GM23338 (cell line): ENCODE measurements at regions not wholly inside any gene's neighbourhood (a gene's known extent, or its start where the extent isn't known, plus 50 kb on each side); places are given as distances from the start of the nearest gene placed in this dataset.

ENCODE experiments used
- ATAC-seq: fragments of 200-7000 bp; cut with Tn5 transposase; 3 replicates; pipeline ENCODE4 v1.9.1; 2020
- DNase-seq: peaks from one replicate; pipeline ENCODE4 v3.0.0-alpha.2; 2015; ENCODE audit warnings: low spot score
- H2AFZ ChIP-seq: fragments of 200-600 bp; sonication (generic); 2 replicates; pipeline ENCODE4 v1.8.0; 2016; ENCODE audit warnings: antibody characterized with exemption, mild to moderate bottlenecking, moderate library complexity
- H3F3A ChIP-seq: fragments of 200-600 bp; sonication (generic); replicated peaks from 2 replicates; pipeline ENCODE4 v1.8.0; 2017; ENCODE audit warnings: antibody characterized with exemption, mixed run types, low read depth
- H3K27ac ChIP-seq: fragments of 200-600 bp; sonication (generic); 2 replicates; pipeline ENCODE4 v1.6.1; 2016; ENCODE audit warnings: low read depth
- H3K27me3 ChIP-seq: fragments of 200-600 bp; sonication (generic); 2 replicates; pipeline ENCODE4 v1.8.0; 2016; ENCODE audit warnings: mild to moderate bottlenecking, mixed run types, moderate library complexity; ENCODE audit not compliant: insufficient read depth
- H3K36me3 ChIP-seq: fragments of 200-600 bp; sonication (generic); 2 replicates; pipeline ENCODE4 v1.8.0; 2016; ENCODE audit warnings: mild to moderate bottlenecking; ENCODE audit not compliant: insufficient read depth
- H3K4me1 ChIP-seq: fragments of 200-600 bp; sonication (generic); 2 replicates; pipeline ENCODE4 v1.8.0; 2016; ENCODE audit warnings: mild to moderate bottlenecking, moderate library complexity; ENCODE audit not compliant: insufficient read depth
- H3K4me2 ChIP-seq: fragments of 200-600 bp; sonication (generic); 2 replicates; pipeline ENCODE4 v1.7.1; 2017; ENCODE audit warnings: mixed run types
- H3K4me3 ChIP-seq: fragments of 200-600 bp; sonication (generic); 2 replicates; pipeline ENCODE4 v1.6.1; 2016; ENCODE audit warnings: mixed run types
- H3K79me2 ChIP-seq: fragments of 200-600 bp; sonication (generic); replicated peaks from 2 replicates; pipeline ENCODE4 v1.8.0; 2017; ENCODE audit warnings: mild to moderate bottlenecking; ENCODE audit not compliant: insufficient read depth
- H3K9me2 ChIP-seq: fragments of 200-600 bp; sonication (generic); 2 replicates; pipeline ENCODE4 v1.8.0; 2017; ENCODE audit not compliant: insufficient read depth
- H4K20me1 ChIP-seq: fragments of 200-600 bp; sonication (generic); replicated peaks from 2 replicates; pipeline ENCODE4 v1.8.0; 2017; ENCODE audit warnings: mild to moderate bottlenecking; ENCODE audit not compliant: insufficient read depth
- H3K27ac Mint-ChIP-seq: 2 replicates; pipeline ENCODE4 v1.8.0; 2020; ENCODE audit warnings: inconsistent platforms, mild to moderate bottlenecking, moderate library complexity, mixed read lengths
- H3K27me3 Mint-ChIP-seq: 3 replicates; pipeline ENCODE4 v1.8.0; 2022; ENCODE audit warnings: low read depth, mild to moderate bottlenecking, moderate library complexity, mixed read lengths, inconsistent platforms; ENCODE audit not compliant: insufficient read depth, poor library complexity
- H3K36me3 Mint-ChIP-seq: 3 replicates; pipeline ENCODE4 v1.8.0; 2021; ENCODE audit warnings: low read depth, mild to moderate bottlenecking, inconsistent platforms, moderate library complexity, mixed read lengths
- H3K4me1 Mint-ChIP-seq: 3 replicates; pipeline ENCODE4 v1.8.0; 2020; ENCODE audit warnings: mild to moderate bottlenecking, inconsistent platforms, mixed read lengths
- H3K4me3 Mint-ChIP-seq: 3 replicates; pipeline ENCODE4 v1.8.0; 2021; ENCODE audit warnings: moderate library complexity, mild to moderate bottlenecking, inconsistent platforms, mixed read lengths
- H3K9me3 Mint-ChIP-seq: 3 replicates; pipeline ENCODE4 v1.8.0; 2020; ENCODE audit warnings: moderate library complexity, mild to moderate bottlenecking, inconsistent platforms, mixed read lengths
- JUNB ChIP-seq: IDR thresholded peaks from one replicate; pipeline ENCODE4 v1.6.1; 2016; ENCODE audit warnings: antibody characterized with exemption; ENCODE audit not compliant: unreplicated experiment
- REST ChIP-seq: IDR thresholded peaks from one replicate; pipeline ENCODE4 v1.6.1; 2018; ENCODE audit warnings: antibody characterized with exemption; ENCODE audit not compliant: unreplicated experiment
- STAT1 ChIP-seq: IDR thresholded peaks from one replicate; pipeline ENCODE4 v1.6.1; 2016; ENCODE audit warnings: antibody characterized with exemption; ENCODE audit not compliant: unreplicated experiment
- ZNF114 ChIP-seq: fragments of 250-450 bp; sonication (Bioruptor Pico); IDR thresholded peaks from 2 replicates; pipeline ENCODE4 v1.5.0; 2020; ENCODE audit warnings: mild to moderate bottlenecking, moderate library complexity
- ZNF331 ChIP-seq: fragments of 250-450 bp; sonication (Bioruptor Pico); IDR thresholded peaks from 2 replicates; pipeline ENCODE4 v1.5.0; 2020; ENCODE audit warnings: low read depth, mild to moderate bottlenecking, moderate library complexity
- TF ChIP-seq, protein P1 (sequence below): fragments of 250-450 bp; sonication (Bioruptor Pico); IDR thresholded peaks from 2 replicates; pipeline ENCODE4 v1.5.0; 2020; ENCODE audit warnings: mild to moderate bottlenecking, moderate library complexity
- TF ChIP-seq, protein P2 (sequence below): IDR thresholded peaks from 2 replicates; pipeline ENCODE4 v1.6.1; 2016; ENCODE audit warnings: antibody characterized with exemption

- H3F3A ChIP-seq: no peaks in the 10 kb centered on the region
- no peak for ATAC-seq
- no peaks in the 10 kb centered on the region for H3K36me3 ChIP-seq
- TF ChIP-seq REST (no peak), JUNB (no peak), ZNF114 (CRISPR knock-in tag) (no peak), ZNF331 (CRISPR knock-in tag) (no peak), STAT1 (no peak)
- TF ChIP-seq, protein P1, sequence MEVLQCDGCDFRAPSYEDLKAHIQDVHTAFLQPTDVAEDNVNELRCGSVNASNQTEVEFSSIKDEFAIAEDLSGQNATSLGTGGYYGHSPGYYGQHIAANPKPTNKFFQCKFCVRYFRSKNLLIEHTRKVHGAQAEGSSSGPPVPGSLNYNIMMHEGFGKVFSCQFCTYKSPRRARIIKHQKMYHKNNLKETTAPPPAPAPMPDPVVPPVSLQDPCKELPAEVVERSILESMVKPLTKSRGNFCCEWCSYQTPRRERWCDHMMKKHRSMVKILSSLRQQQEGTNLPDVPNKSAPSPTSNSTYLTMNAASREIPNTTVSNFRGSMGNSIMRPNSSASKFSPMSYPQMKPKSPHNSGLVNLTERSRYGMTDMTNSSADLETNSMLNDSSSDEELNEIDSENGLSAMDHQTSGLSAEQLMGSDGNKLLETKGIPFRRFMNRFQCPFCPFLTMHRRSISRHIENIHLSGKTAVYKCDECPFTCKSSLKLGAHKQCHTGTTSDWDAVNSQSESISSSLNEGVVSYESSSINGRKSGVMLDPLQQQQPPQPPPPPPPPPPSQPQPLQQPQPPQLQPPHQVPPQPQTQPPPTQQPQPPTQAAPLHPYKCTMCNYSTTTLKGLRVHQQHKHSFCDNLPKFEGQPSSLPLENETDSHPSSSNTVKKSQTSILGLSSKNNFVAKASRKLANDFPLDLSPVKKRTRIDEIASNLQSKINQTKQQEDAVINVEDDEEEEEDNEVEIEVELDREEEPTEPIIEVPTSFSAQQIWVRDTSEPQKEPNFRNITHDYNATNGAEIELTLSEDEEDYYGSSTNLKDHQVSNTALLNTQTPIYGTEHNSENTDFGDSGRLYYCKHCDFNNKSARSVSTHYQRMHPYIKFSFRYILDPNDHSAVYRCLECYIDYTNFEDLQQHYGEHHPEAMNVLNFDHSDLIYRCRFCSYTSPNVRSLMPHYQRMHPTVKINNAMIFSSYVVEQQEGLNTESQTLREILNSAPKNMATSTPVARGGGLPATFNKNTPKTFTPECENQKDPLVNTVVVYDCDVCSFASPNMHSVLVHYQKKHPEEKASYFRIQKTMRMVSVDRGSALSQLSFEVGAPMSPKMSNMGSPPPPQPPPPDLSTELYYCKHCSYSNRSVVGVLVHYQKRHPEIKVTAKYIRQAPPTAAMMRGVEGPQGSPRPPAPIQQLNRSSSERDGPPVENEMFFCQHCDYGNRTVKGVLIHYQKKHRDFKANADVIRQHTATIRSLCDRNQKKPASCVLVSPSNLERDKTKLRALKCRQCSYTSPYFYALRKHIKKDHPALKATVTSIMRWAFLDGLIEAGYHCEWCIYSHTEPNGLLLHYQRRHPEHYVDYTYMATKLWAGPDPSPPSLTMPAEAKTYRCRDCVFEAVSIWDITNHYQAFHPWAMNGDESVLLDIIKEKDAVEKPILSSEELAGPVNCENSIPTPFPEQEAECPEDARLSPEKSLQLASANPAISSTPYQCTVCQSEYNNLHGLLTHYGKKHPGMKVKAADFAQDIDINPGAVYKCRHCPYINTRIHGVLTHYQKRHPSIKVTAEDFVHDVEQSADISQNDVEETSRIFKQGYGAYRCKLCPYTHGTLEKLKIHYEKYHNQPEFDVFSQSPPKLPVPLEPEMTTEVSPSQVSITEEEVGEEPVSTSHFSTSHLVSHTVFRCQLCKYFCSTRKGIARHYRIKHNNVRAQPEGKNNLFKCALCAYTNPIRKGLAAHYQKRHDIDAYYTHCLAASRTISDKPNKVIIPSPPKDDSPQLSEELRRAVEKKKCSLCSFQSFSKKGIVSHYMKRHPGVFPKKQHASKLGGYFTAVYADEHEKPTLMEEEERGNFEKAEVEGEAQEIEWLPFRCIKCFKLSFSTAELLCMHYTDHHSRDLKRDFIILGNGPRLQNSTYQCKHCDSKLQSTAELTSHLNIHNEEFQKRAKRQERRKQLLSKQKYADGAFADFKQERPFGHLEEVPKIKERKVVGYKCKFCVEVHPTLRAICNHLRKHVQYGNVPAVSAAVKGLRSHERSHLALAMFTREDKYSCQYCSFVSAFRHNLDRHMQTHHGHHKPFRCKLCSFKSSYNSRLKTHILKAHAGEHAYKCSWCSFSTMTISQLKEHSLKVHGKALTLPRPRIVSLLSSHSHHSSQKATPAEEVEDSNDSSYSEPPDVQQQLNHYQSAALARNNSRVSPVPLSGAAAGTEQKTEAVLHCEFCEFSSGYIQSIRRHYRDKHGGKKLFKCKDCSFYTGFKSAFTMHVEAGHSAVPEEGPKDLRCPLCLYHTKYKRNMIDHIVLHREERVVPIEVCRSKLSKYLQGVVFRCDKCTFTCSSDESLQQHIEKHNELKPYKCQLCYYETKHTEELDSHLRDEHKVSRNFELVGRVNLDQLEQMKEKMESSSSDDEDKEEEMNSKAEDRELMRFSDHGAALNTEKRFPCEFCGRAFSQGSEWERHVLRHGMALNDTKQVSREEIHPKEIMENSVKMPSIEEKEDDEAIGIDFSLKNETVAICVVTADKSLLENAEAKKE (CRISPR knock-in tag): no peak
- TF ChIP-seq, protein P2, sequence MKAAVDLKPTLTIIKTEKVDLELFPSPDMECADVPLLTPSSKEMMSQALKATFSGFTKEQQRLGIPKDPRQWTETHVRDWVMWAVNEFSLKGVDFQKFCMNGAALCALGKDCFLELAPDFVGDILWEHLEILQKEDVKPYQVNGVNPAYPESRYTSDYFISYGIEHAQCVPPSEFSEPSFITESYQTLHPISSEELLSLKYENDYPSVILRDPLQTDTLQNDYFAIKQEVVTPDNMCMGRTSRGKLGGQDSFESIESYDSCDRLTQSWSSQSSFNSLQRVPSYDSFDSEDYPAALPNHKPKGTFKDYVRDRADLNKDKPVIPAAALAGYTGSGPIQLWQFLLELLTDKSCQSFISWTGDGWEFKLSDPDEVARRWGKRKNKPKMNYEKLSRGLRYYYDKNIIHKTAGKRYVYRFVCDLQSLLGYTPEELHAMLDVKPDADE: no peak
- Mint-ChIP-seq H3K9me3 (peaks cover 80% of the 10 kb centered on the region), H3K27ac (no peak overlapping the region), H3K4me3 (no peak overlapping the region), H3K4me1 (no peaks in the 10 kb centered on the region), H3K27me3 (no peaks in the 10 kb centered on the region), H3K36me3 (no peaks in the 10 kb centered on the region)
- DNase-seq: no peak
- no peak overlapping the region for H3K27ac ChIP-seq
- H3K27me3 ChIP-seq: no peaks in the 10 kb centered on the region
- H2AFZ ChIP-seq: no peak overlapping the region
- no peaks in the 10 kb centered on the region for H3K4me1 ChIP-seq
- no peak overlapping the region for H3K4me2 ChIP-seq
- no peaks in the 10 kb centered on the region for H4K20me1 ChIP-seq
- no peak overlapping the region for H3K4me3 ChIP-seq
- H3K79me2 ChIP-seq: no peaks in the 10 kb centered on the region
- H3K9me2 ChIP-seq: no peaks in the 10 kb centered on the region
Observed at GRCh38 chrX:144006811-144007210, 122.9 kb downstream of the UBE2NL start.
